ENCODE measurements at regions not wholly inside any gene's neighbourhood (a gene's known extent, or its start where the extent isn't known, plus 50 kb on each side); places are given as distances from the start of the nearest gene placed in this dataset.

GRCh38 chr22:27241430-27242321 lies 559.9 kb downstream of the MN1 start:
- Histone ChIP-seq H3K4me3 (ENCODE audit: low read depth, low read length) (no peak overlapping the region), H3K27ac (no peak overlapping the region), H3K9me3 (ENCODE audit: severe bottlenecking) (no peaks in the 10 kb centered on the region), H3K27me3 (ENCODE audit: insufficient read depth, low read depth, severe bottlenecking) (peaks cover 11% of the 10 kb centered on the region), H3K36me3 (no peaks in the 10 kb centered on the region)
- TF ChIP-seq, protein P1, sequence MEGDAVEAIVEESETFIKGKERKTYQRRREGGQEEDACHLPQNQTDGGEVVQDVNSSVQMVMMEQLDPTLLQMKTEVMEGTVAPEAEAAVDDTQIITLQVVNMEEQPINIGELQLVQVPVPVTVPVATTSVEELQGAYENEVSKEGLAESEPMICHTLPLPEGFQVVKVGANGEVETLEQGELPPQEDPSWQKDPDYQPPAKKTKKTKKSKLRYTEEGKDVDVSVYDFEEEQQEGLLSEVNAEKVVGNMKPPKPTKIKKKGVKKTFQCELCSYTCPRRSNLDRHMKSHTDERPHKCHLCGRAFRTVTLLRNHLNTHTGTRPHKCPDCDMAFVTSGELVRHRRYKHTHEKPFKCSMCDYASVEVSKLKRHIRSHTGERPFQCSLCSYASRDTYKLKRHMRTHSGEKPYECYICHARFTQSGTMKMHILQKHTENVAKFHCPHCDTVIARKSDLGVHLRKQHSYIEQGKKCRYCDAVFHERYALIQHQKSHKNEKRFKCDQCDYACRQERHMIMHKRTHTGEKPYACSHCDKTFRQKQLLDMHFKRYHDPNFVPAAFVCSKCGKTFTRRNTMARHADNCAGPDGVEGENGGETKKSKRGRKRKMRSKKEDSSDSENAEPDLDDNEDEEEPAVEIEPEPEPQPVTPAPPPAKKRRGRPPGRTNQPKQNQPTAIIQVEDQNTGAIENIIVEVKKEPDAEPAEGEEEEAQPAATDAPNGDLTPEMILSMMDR (IDR thresholded peaks at IDR 0.05; ENCODE audit: low read depth, low read length), result no peak
- DNase-seq, result no peak

- Histone ChIP-seq H3K9me3 (ENCODE audit: severe bottlenecking) (no peaks in the 10 kb centered on the region), H3K27me3 (ENCODE audit: insufficient read depth, low read depth, severe bottlenecking) (peaks cover 14% of the 10 kb centered on the region), H3K36me3 (no peaks in the 10 kb centered on the region), H3K4me3 (ENCODE audit: low read depth, low read length) (no peak overlapping the region), H3K27ac (no peak overlapping the region)
- TF ChIP-seq, protein P1 (IDR thresholded peaks at IDR 0.05; ENCODE audit: low read depth, low read length), result no peak
- no peak for DNase-seq
Measured at GRCh38 chr22:27242474-27242873, 559.1 kb downstream of the MN1 start.

DNA sequence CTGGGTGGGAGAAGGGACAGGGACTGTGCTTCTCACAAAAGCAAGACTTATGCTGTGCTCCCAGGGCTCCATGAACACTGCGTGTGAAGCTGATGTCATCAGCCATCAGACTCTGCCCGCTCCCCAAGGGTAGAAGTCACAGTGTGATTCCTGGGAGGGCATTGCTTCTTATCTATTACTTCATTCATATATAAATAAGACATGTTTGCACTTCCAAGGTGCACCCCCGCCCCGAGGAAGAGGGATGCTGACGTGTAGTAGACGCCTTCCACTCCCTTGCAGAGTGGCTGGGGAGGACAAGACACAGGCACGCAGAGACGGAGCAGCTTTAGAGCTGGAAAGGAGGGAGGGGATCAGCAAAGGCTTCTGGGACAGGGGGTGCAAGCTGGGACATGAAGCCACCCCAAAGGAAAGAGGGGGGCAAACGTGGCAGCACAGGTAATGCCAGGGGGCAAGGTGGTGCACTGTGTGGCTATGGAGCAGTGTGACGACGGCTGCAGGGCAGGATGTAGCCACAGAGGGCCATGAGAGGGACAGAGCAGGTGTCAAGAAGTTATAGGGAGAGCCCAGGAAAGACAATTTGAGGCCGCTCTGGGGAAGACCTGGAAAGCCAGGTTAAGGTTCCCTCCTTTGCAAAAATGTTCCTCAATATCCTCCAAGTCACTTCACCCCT lies 558.5 kb downstream of the MN1 start:
- H3K27me3 ChIP-seq (ENCODE audit: insufficient read depth, low read depth, severe bottlenecking), result peaks cover 14% of the 10 kb centered on the region
- no peaks in the 10 kb centered on the region for H3K9me3 ChIP-seq (ENCODE audit: severe bottlenecking)
- DNase-seq, result no peak
- TF ChIP-seq, protein P1 (IDR thresholded peaks at IDR 0.05; ENCODE audit: low read depth, low read length), result no peak
- H3K36me3 ChIP-seq, result no peaks in the 10 kb centered on the region
- no peak overlapping the region for H3K27ac ChIP-seq
- no peak overlapping the region for H3K4me3 ChIP-seq (ENCODE audit: low read depth, low read length)

DNA sequence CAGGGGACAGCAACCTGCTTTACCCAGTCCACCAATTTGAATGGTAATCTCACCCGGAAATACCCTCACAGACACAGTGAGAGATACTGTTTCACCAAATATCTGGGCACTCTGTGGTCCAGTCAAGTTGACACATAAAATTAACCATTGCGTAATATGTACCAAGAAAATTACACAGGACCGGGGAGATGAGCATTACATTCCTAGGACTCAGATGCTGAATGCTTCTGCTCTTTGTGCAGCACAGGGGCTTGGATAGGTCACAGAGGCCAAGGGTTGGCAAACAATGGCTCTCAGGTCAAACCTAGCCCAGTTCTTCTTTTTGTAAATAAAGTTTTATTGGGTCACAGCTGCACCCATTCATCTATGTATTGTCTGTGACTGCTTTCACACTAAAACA lies 557.2 kb downstream of the MN1 start:
- Histone ChIP-seq H3K9me3 (ENCODE audit: severe bottlenecking) (no peaks in the 10 kb centered on the region), H3K36me3 (no peaks in the 10 kb centered on the region), H3K27ac (no peak overlapping the region), H3K27me3 (ENCODE audit: insufficient read depth, low read depth, severe bottlenecking) (peaks cover 14% of the 10 kb centered on the region), H3K4me3 (ENCODE audit: low read depth, low read length) (no peak overlapping the region)
- DNase-seq, result no peak
- TF ChIP-seq, protein P1 (IDR thresholded peaks at IDR 0.05; ENCODE audit: low read depth, low read length), result no peak

DNA sequence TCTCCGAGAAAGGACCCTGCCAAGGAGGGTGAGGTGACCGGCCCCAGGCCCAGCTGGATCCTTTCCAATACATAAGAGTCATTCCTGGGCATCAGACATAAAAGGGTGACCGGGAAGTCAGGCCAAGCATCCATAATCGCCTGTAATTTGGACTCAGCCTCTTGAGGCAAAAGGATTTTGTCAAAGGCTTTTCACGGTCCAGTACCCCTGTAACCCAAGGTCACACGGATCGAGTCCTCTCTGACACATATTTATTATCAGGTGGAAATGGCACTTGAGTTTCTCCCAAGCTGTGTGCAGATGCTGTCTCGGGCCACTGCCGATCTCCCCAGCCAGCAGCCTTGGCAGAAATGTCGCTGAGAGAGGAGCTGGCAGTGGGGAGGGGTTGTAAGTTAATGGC lies 556.5 kb downstream of the MN1 start:
- peak; percentile 74 for DNase-seq
- Histone ChIP-seq H3K27ac (no peak overlapping the region), H3K9me3 (ENCODE audit: severe bottlenecking) (no peaks in the 10 kb centered on the region), H3K27me3 (ENCODE audit: insufficient read depth, low read depth, severe bottlenecking) (peaks cover 14% of the 10 kb centered on the region), H3K36me3 (no peaks in the 10 kb centered on the region), H3K4me3 (ENCODE audit: low read depth, low read length) (no peak overlapping the region)
- TF ChIP-seq, protein P1 (IDR thresholded peaks at IDR 0.05; ENCODE audit: low read depth, low read length), result no peak
